Prostate gland (tissue), 2 donors: ENCODE measurements at regions not wholly inside any gene's neighbourhood (a gene's known extent, or its start where the extent isn't known, plus 50 kb on each side); places are given as distances from the start of the nearest gene placed in this dataset.

Experiments used
- CTCF ChIP-seq, 4 experiments: fragments of 200-600 bp in 2 of 4; fragments of 450-650 bp in 2 of 4; sonication (generic) in 2 of 4; IDR thresholded peaks; 1 replicate in 3 of 4; 2 replicates in 1 of 4; pipeline ENCODE4 v1.5.1; 2016 to 2019; ENCODE audit warnings: antibody characterized with exemption in 4 of 4, mild to moderate bottlenecking in 2 of 4, moderate library complexity in 2 of 4
- POLR2A ChIP-seq: fragments of 450-650 bp; IDR thresholded peaks from one replicate; pipeline ENCODE4 v1.6.1; 2016; ENCODE audit warnings: antibody characterized with exemption, mild to moderate bottlenecking
- POLR2AphosphoS5 ChIP-seq: sonication (generic); formaldehyde crosslinking; IDR thresholded peaks from one replicate; pipeline ENCODE4 v1.6.1; 2017; ENCODE audit warnings: antibody characterized with exemption

GRCh38 chr6:40724886-40725285 is 137.7 kb upstream of the LRFN2 start:
- TF ChIP-seq POLR2A (no peak), POLR2AphosphoS5 (no peak), CTCF (IDR thresholded peaks at IDR 0.05) (no peak)
